Liver (tissue), 8 donors: ENCODE measurements at regions not wholly inside any gene's neighbourhood (a gene's known extent, or its start where the extent isn't known, plus 50 kb on each side); places are given as distances from the start of the nearest gene placed in this dataset.

Experiments used
- DNase-seq: peaks from one replicate; pipeline ENCODE4 v3.0.0-alpha.2; 2017; ENCODE audit warnings: low spot score
- H3K27ac ChIP-seq, 2 donors: one replicate each; pipeline ENCODE4 v1.7.0; 2013; ENCODE audit warnings: inconsistent platforms in 2 of 2, low read length in 2 of 2, control low read depth in 1 of 2, low read depth in 1 of 2, mild to moderate bottlenecking in 1 of 2
- H3K27me3 ChIP-seq, 4 donors: one replicate each; pipeline versions ENCODE4 v1.6.1 to v1.7.0; 2013; ENCODE audit warnings: low read length in 3 of 4, inconsistent platforms in 1 of 4, mild to moderate bottlenecking in 1 of 4, moderate library complexity in 1 of 4; ENCODE audit not compliant: control insufficient read depth in 4 of 4, insufficient read depth in 4 of 4
- H3K36me3 ChIP-seq, 4 donors: one replicate each; pipeline versions ENCODE4 v1.6.1 to v1.7.0; 2013; ENCODE audit warnings: low read length in 3 of 4, mild to moderate bottlenecking in 3 of 4, low read depth in 1 of 4, moderate library complexity in 1 of 4; ENCODE audit not compliant: control insufficient read depth in 4 of 4, insufficient read depth in 3 of 4
- H3K4me1 ChIP-seq, 4 donors: one replicate each; pipeline versions ENCODE4 v1.6.1 to v1.7.0; 2013; ENCODE audit warnings: low read length in 3 of 4, mild to moderate bottlenecking in 3 of 4, moderate library complexity in 1 of 4; ENCODE audit not compliant: control insufficient read depth in 4 of 4, insufficient read depth in 4 of 4
- H3K4me3 ChIP-seq, 3 donors: one replicate each; pipeline versions ENCODE4 v1.6.1 to v1.7.0; 2013; ENCODE audit warnings: low read length in 3 of 3, control low read depth in 1 of 3, low read depth in 1 of 3, mild to moderate bottlenecking in 1 of 3
- H3K9ac ChIP-seq, 2 donors: one replicate each; pipeline ENCODE4 v1.7.0; 2013; ENCODE audit warnings: low read length in 2 of 2, mild to moderate bottlenecking in 2 of 2, moderate library complexity in 2 of 2, control low read depth in 1 of 2, low read depth in 1 of 2
- H3K9me3 ChIP-seq, 4 donors: one replicate each; pipeline versions ENCODE4 v1.6.1 to v1.7.0; 2013; ENCODE audit warnings: low read length in 3 of 4; ENCODE audit not compliant: control insufficient read depth in 4 of 4
- EGR1 ChIP-seq, 2 donors: IDR thresholded peaks; 2 replicates each; pipeline ENCODE4 v1.6.1; 2016 to 2018; ENCODE audit warnings: antibody characterized with exemption in 2 of 2, low read depth in 2 of 2
- FOXA1 ChIP-seq: IDR thresholded peaks from 2 replicates; pipeline ENCODE4 v1.6.1; 2016; ENCODE audit warnings: antibody characterized with exemption
- FOXA2 ChIP-seq: IDR thresholded peaks from 2 replicates; pipeline ENCODE4 v1.6.1; 2016; ENCODE audit warnings: antibody characterized with exemption
- GABPA ChIP-seq, 2 donors: IDR thresholded peaks in 1 of 2; conservative IDR thresholded peaks in 1 of 2; 2 replicates each; pipeline ENCODE4 v1.6.1; 2016; ENCODE audit warnings: antibody characterized with exemption in 2 of 2, mild to moderate bottlenecking in 1 of 2, moderate library complexity in 1 of 2
- HNF4A ChIP-seq, 2 donors: conservative IDR thresholded peaks; 2 replicates each; pipeline ENCODE4 v1.6.1; 2016; ENCODE audit warnings: antibody characterized with exemption in 2 of 2, mild to moderate bottlenecking in 2 of 2
- HNF4G ChIP-seq: IDR thresholded peaks from 2 replicates; pipeline ENCODE4 v1.6.1; 2016; ENCODE audit warnings: antibody characterized with exemption
- JUND ChIP-seq, 2 donors: IDR thresholded peaks; 2 replicates each; pipeline ENCODE4 v1.6.1; 2016; ENCODE audit warnings: antibody characterized with exemption in 2 of 2
- MAX ChIP-seq: IDR thresholded peaks from 2 replicates; pipeline ENCODE4 v1.6.1; 2016; ENCODE audit warnings: antibody characterized with exemption
- NR2F2 ChIP-seq: IDR thresholded peaks from 2 replicates; pipeline ENCODE4 v1.6.1; 2016; ENCODE audit warnings: antibody characterized with exemption
- RAD21 ChIP-seq, 2 donors: IDR thresholded peaks; 2 replicates each; pipeline ENCODE4 v1.6.1; 2016; ENCODE audit warnings: antibody characterized with exemption in 2 of 2, mild to moderate bottlenecking in 2 of 2
- REST ChIP-seq: IDR thresholded peaks from 2 replicates; pipeline ENCODE4 v1.6.1; 2016; ENCODE audit warnings: antibody characterized with exemption, mild to moderate bottlenecking
- RXRA ChIP-seq, 2 donors: IDR thresholded peaks; 2 replicates each; pipeline ENCODE4 v1.6.1; 2017 to 2018; ENCODE audit warnings: antibody characterized with exemption in 2 of 2, mild to moderate bottlenecking in 1 of 2
- SP1 ChIP-seq: IDR thresholded peaks from 2 replicates; pipeline ENCODE4 v1.6.1; 2018; ENCODE audit warnings: antibody characterized with exemption, mild to moderate bottlenecking
- TAF1 ChIP-seq: conservative IDR thresholded peaks from 2 replicates; pipeline ENCODE4 v1.6.1; 2016; ENCODE audit warnings: antibody characterized with exemption, mild to moderate bottlenecking
- YY1 ChIP-seq: IDR thresholded peaks from 2 replicates; pipeline ENCODE4 v1.6.1; 2016; ENCODE audit warnings: antibody characterized with exemption, mild to moderate bottlenecking
- ZBTB33 ChIP-seq: IDR thresholded peaks from 2 replicates; pipeline ENCODE4 v1.6.1; 2016; ENCODE audit warnings: antibody characterized with exemption
- WGBS: extraction: QIAGEN DNeasy Blood & Tissue Kit; methylation state at CpG from one replicate; pipeline ENCODE4 v1.1.7; 2013; 5-methylcytosine and 5-hydroxymethylcytosine counted together
- TF ChIP-seq, protein P1 (sequence below): fragments of 150-350 bp; IDR thresholded peaks from 2 replicates; pipeline ENCODE4 v1.5.1; 2017; ENCODE audit warnings: improper control_type of control experiment, low read depth, low read length; ENCODE audit not compliant: missing input control
- TF ChIP-seq, protein P2 (sequence below): IDR thresholded peaks from 2 replicates; pipeline ENCODE4 v1.6.1; 2016; ENCODE audit warnings: antibody characterized with exemption
- donor health status: healthy.
- donor health status: healthy.
- donor health status: healthy.
- donor health status: healthy.
- donor health status: healthy.

DNA sequence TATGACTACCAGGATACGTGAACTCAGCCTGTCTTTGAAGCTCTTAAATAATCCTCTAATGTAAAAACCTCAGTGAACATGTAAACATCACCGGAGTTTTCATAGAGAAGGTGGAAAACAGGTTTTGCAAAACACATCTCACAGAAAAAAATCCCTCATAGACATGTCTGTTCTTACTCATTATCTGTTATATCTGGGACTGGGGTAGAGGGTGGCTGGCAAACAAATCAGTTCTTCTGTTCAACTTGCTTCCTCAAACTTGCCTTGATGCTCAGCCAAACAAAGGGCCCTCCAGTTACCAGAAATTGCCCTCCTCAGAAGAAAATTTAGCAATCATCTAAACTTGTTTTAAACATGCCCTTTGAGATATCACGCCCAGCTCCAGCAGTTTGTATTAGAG, 66.1 kb upstream of the CXADR start:
- no peak for TF ChIP-seq SP1
- TF ChIP-seq YY1, result no peak
- WGBS, result 71% methylated on average over 3 of the region's 3 CpGs
- Histone ChIP-seq H3K36me3 (no peaks in the 10 kb centered on the region), H3K4me3 (no peak overlapping the region), H3K27ac (peak overlapping the region in 1 of 2 donors; percentile 7), H3K4me1 (peaks cover 0 to 16% (median 10%) of the 10 kb centered on the region in 4 donors), H3K9ac (no peak overlapping the region), H3K9me3 (no peaks in the 10 kb centered on the region), H3K27me3 (no peaks in the 10 kb centered on the region)
- DNase-seq, result no peak

DNA sequence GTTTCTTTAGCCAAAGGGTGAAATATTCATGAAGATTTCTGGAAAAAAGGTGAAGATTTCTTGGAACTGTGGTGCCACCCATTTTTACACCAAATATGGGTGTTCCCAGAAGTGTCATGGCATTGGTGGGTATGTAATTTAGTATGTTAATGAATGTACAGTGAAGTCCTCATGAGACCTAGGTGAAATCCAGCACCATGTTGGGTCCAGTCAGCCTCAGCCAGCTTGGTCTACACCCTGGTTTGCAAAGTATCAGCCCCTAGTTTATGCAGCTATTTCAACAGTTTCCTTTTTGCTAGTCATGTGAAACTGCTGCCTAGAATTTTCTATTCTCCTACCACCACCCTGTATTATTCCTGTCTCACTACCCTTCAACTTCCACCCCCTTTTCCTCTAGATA, 63.1 kb upstream of the CXADR start:
- DNase-seq, result no peak
- no peaks in the 10 kb centered on the region for H3K36me3 ChIP-seq
- H3K9me3 ChIP-seq, result no peaks in the 10 kb centered on the region
- no peak overlapping the region for H3K27ac ChIP-seq
- H3K9ac ChIP-seq, result no peak overlapping the region
- no peaks in the 10 kb centered on the region for H3K27me3 ChIP-seq
- TF ChIP-seq JUND (IDR thresholded peaks at IDR 0.05) (no peak), NR2F2 (no peak), RXRA (IDR thresholded peaks at IDR 0.05) (no peak), RAD21 (IDR thresholded peaks at IDR 0.05) (no peak), FOXA2 (no peak), HNF4G (no peak), TAF1 (no peak), YY1 (no peak), GABPA (IDR thresholded peaks at IDR 0.05 in 1 of 2, conservative IDR thresholded peaks at IDR 0.05 in 1 of 2) (no peak), FOXA1 (no peak), ZBTB33 (no peak), HNF4A (conservative IDR thresholded peaks at IDR 0.05) (no peak), EGR1 (IDR thresholded peaks at IDR 0.05; ENCODE audit: low read depth in 2 of 2) (no peak), MAX (no peak), REST (no peak), SP1 (no peak)
- TF ChIP-seq, protein P1, sequence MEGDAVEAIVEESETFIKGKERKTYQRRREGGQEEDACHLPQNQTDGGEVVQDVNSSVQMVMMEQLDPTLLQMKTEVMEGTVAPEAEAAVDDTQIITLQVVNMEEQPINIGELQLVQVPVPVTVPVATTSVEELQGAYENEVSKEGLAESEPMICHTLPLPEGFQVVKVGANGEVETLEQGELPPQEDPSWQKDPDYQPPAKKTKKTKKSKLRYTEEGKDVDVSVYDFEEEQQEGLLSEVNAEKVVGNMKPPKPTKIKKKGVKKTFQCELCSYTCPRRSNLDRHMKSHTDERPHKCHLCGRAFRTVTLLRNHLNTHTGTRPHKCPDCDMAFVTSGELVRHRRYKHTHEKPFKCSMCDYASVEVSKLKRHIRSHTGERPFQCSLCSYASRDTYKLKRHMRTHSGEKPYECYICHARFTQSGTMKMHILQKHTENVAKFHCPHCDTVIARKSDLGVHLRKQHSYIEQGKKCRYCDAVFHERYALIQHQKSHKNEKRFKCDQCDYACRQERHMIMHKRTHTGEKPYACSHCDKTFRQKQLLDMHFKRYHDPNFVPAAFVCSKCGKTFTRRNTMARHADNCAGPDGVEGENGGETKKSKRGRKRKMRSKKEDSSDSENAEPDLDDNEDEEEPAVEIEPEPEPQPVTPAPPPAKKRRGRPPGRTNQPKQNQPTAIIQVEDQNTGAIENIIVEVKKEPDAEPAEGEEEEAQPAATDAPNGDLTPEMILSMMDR, result no peak
- TF ChIP-seq, protein P2, sequence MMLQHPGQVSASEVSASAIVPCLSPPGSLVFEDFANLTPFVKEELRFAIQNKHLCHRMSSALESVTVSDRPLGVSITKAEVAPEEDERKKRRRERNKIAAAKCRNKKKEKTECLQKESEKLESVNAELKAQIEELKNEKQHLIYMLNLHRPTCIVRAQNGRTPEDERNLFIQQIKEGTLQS, result no peak
- peaks cover 0 to 10% (median 3%) of the 10 kb centered on the region in 4 donors for H3K4me1 ChIP-seq
- no peak overlapping the region for H3K4me3 ChIP-seq
